ENCODE measurements at regions not wholly inside any gene's neighbourhood (a gene's known extent, or its start where the extent isn't known, plus 50 kb on each side); places are given as distances from the start of the nearest gene placed in this dataset. TPM values are rescaled to one million over a fixed set of nuclear protein-coding genes. Genes with fewer than 3 reads are reported as not detected.

DNA sequence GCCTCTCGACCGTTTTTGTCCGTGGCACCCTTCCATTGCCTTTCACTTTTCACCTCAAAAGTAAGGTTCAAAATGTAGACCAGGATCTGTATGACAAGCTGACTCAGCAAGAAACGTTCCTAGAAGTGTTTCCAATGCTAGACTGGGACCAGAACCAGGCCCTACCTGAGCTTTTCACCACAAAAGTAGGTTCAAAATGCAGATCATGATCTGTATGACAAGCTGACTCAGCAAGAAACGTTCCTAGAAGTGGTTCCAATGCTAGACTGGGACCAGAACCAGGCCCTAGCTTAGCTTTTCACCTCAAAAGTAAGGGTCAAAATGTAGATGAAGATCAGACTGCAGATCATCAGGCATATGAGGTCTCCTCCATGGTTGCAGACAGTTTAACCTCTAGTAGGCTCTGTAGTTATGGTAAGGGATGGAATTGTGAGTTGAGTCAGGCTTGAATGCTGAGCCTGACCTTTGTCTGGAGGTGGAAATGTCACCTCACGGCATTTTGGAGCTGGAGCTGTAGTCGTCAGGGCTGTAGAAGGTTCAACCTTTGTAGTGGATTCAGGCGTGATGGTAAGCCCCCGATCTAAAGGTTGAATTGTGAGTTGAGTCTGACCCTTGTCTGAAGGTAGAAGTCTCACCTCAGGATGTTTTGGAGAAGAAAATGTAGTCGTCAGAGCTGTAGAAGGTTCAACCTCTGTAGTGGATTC is 50.2 kb upstream of the TMEM97 start:
- no peak overlapping the region for H3K4me3 Mint-ChIP-seq
- no peak overlapping the region for H3K4me3 ChIP-seq

More for the DNA sequence above, 50.2 kb upstream of the TMEM97 start:
- H2AFZ ChIP-seq (replicated peaks), result no peak overlapping the region
- no peaks in the 10 kb centered on the region for H3K27me3 ChIP-seq
- Mint-ChIP-seq H3K27me3 (ENCODE audit: insufficient read depth, low read depth) (peaks cover 7% of the 10 kb centered on the region), H3K4me1 (peaks cover 3% of the 10 kb centered on the region), H3K36me3 (peaks cover 2% of the 10 kb centered on the region), H3K27ac (no peak overlapping the region), H3K9me3 (peaks cover 42% of the 10 kb centered on the region)
- no peaks in the 10 kb centered on the region for H3K36me3 ChIP-seq
- H3K9ac ChIP-seq, result no peak overlapping the region
- no peak for DNase-seq (ENCODE audit: low spot score)
- no peak overlapping the region for H3K4me2 ChIP-seq
- no peaks in the 10 kb centered on the region for H3F3A ChIP-seq (ENCODE audit: low read depth)
- H3K4me1 ChIP-seq, result no peaks in the 10 kb centered on the region
- TF ChIP-seq EZH2 (IDR thresholded peaks at IDR 0.05), result no peak
- TF ChIP-seq, protein P1, sequence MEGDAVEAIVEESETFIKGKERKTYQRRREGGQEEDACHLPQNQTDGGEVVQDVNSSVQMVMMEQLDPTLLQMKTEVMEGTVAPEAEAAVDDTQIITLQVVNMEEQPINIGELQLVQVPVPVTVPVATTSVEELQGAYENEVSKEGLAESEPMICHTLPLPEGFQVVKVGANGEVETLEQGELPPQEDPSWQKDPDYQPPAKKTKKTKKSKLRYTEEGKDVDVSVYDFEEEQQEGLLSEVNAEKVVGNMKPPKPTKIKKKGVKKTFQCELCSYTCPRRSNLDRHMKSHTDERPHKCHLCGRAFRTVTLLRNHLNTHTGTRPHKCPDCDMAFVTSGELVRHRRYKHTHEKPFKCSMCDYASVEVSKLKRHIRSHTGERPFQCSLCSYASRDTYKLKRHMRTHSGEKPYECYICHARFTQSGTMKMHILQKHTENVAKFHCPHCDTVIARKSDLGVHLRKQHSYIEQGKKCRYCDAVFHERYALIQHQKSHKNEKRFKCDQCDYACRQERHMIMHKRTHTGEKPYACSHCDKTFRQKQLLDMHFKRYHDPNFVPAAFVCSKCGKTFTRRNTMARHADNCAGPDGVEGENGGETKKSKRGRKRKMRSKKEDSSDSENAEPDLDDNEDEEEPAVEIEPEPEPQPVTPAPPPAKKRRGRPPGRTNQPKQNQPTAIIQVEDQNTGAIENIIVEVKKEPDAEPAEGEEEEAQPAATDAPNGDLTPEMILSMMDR (IDR thresholded peaks at IDR 0.05), result no peak
- TF ChIP-seq EZH2phosphoT487 (IDR thresholded peaks at IDR 0.05), result no peak
- H4K20me1 ChIP-seq (ENCODE audit: low read depth), result no peaks in the 10 kb centered on the region
- no peaks in the 10 kb centered on the region for H3K9me3 ChIP-seq (ENCODE audit: low read depth)
- no peaks in the 10 kb centered on the region for H3K79me2 ChIP-seq (ENCODE audit: low read depth)
- no peak overlapping the region for H3K27ac ChIP-seq

Small RNA genes lying in the stretch of these regions (small RNA-seq; reads per million reads assigned to genes)
- gene AC061975.2, result not detected

All from neural progenitor cell (in vitro differentiated cells).